CD14-positive monocyte (primary cell): ENCODE measurements at regions not wholly inside any gene's neighbourhood (a gene's known extent, or its start where the extent isn't known, plus 50 kb on each side); places are given as distances from the start of the nearest gene placed in this dataset.

Experiments
- DNase-seq, 3 donors: peaks; one replicate each; pipeline ENCODE4 v3.0.0-alpha.2; 2011 to 2022
- H2AFZ ChIP-seq: 2 replicates; pipeline ENCODE4 v1.6.0; 2012; ENCODE audit warnings: mild to moderate bottlenecking, low read depth, low read length, inconsistent platforms; ENCODE audit not compliant: insufficient read depth, poor library complexity, severe bottlenecking
- H3K27ac ChIP-seq, 2 donors: 1 replicate in 1 of 2; 2 replicates in 1 of 2; pipeline ENCODE4 v1.5.1; 2012 to 2013; ENCODE audit warnings: low read length in 2 of 2, control low read depth in 1 of 2, inconsistent platforms in 1 of 2, low read depth in 1 of 2, mild to moderate bottlenecking in 1 of 2
- H3K27me3 ChIP-seq, 2 donors: one replicate each; pipeline versions ENCODE4 v1.6.0 to v1.6.1; 2011 to 2013; ENCODE audit warnings: low read length in 2 of 2; ENCODE audit not compliant: control insufficient read depth in 2 of 2, insufficient read depth in 2 of 2
- H3K36me3 ChIP-seq, 2 donors: replicated peaks in 1 of 2; 1 replicate in 1 of 2; 2 replicates in 1 of 2; pipeline versions ENCODE4 v1.5.1 to v1.6.1; 2012 to 2013; ENCODE audit warnings: low read length in 2 of 2, control low read depth in 1 of 2, inconsistent platforms in 1 of 2, mild to moderate bottlenecking in 1 of 2; ENCODE audit not compliant: insufficient read depth in 2 of 2, control insufficient read depth in 1 of 2
- H3K4me1 ChIP-seq, 2 donors: 1 replicate in 1 of 2; 2 replicates in 1 of 2; pipeline versions ENCODE4 v1.5.1 to v1.6.1; 2012 to 2013; ENCODE audit warnings: low read length in 2 of 2, control low read depth in 1 of 2, inconsistent platforms in 1 of 2, mild to moderate bottlenecking in 1 of 2, moderate library complexity in 1 of 2; ENCODE audit not compliant: insufficient read depth in 2 of 2, control insufficient read depth in 1 of 2
- H3K4me2 ChIP-seq: replicated peaks from 2 replicates; pipeline ENCODE3; 2012; ENCODE audit warnings: low read length, moderate library complexity, mild to moderate bottlenecking; ENCODE audit not compliant: poor library complexity, severe bottlenecking; ENCODE audit errors: extremely low read depth
- H3K4me3 ChIP-seq, 3 experiments: fragments of 200-600 bp in 1 of 3; sonication (generic) in 1 of 3; replicated peaks in 1 of 3; 1 replicate in 2 of 3; 2 replicates in 1 of 3; pipeline ENCODE4 v1.5.1; 2011 to 2013; ENCODE audit warnings: low read length in 3 of 3, mild to moderate bottlenecking in 3 of 3, control low read depth in 2 of 3, low read depth in 2 of 3, inconsistent platforms in 1 of 3, moderate library complexity in 1 of 3
- H3K79me2 ChIP-seq: 2 replicates; pipeline ENCODE4 v1.6.0; 2012; ENCODE audit warnings: mild to moderate bottlenecking, control low read depth, inconsistent platforms, low read length, moderate library complexity; ENCODE audit not compliant: insufficient read depth
- H3K9ac ChIP-seq: 2 replicates; pipeline ENCODE4 v1.6.0; 2017; ENCODE audit warnings: low read length, mild to moderate bottlenecking; ENCODE audit not compliant: insufficient read depth, poor library complexity, severe bottlenecking
- H3K9me3 ChIP-seq, 2 donors: replicated peaks in 1 of 2; 1 replicate in 1 of 2; 2 replicates in 1 of 2; pipeline versions ENCODE4 v1.5.1 to v1.6.1; 2012 to 2013; ENCODE audit warnings: low read length in 2 of 2, control low read depth in 1 of 2; ENCODE audit not compliant: control insufficient read depth in 1 of 2, insufficient read depth in 1 of 2
- H4K20me1 ChIP-seq: 2 replicates; pipeline ENCODE4 v1.6.0; 2012; ENCODE audit warnings: mild to moderate bottlenecking, low read length, control low read depth, moderate library complexity; ENCODE audit not compliant: insufficient read depth
- H3K27ac Mint-ChIP-seq, 7 donors: one replicate each; pipeline ENCODE4 v1.8.0; 2020; ENCODE audit warnings: mild to moderate bottlenecking in 7 of 7, mixed read lengths in 7 of 7, moderate library complexity in 6 of 7, inconsistent platforms in 2 of 7
- H3K27me3 Mint-ChIP-seq, 3 donors: one replicate each; pipeline ENCODE4 v1.8.0; 2021 to 2022; ENCODE audit warnings: low read depth in 3 of 3, mild to moderate bottlenecking in 3 of 3, mixed read lengths in 3 of 3, moderate library complexity in 3 of 3, inconsistent platforms in 1 of 3
- H3K36me3 Mint-ChIP-seq, 2 donors: one replicate each; pipeline ENCODE4 v1.8.0; 2020; ENCODE audit warnings: mixed read lengths in 2 of 2, inconsistent platforms in 1 of 2, mild to moderate bottlenecking in 1 of 2
- H3K4me1 Mint-ChIP-seq: one replicate; pipeline ENCODE4 v1.8.0; 2020; ENCODE audit warnings: mild to moderate bottlenecking, mixed read lengths
- H3K4me3 Mint-ChIP-seq, 2 donors: one replicate each; pipeline ENCODE4 v1.8.0; 2020; ENCODE audit warnings: mild to moderate bottlenecking in 2 of 2, mixed read lengths in 2 of 2, moderate library complexity in 1 of 2
- H3K9me3 Mint-ChIP-seq, 7 donors: one replicate each; pipeline ENCODE4 v1.8.0; 2020 to 2022; ENCODE audit warnings: mixed read lengths in 7 of 7, mild to moderate bottlenecking in 6 of 7, moderate library complexity in 6 of 7, inconsistent platforms in 2 of 7
- CTCF ChIP-seq: fragments of 200-600 bp; IDR thresholded peaks from one replicate; pipeline ENCODE4 v1.8.0; 2022; ENCODE audit warnings: antibody characterized with exemption, mild to moderate bottlenecking
- WGBS: methylation state at CpG from one replicate; pipeline ENCODE4 v1.1.5; 2013; ENCODE audit warnings: missing lambda C conversion rate; ENCODE audit not compliant: insufficient coverage; 5-methylcytosine and 5-hydroxymethylcytosine counted together
- intact Hi-C, 2 donors: fragments of 100-400 bp; cut with micrococcal nuclease; formaldehyde crosslinking; loops; one replicate each; pipeline versions ENCODE4 v1.15.0 to v1.15.1; 2023

- Histone ChIP-seq H3K4me2 (no peak overlapping the region), H3K4me1 (no peaks in the 10 kb centered on the region), H2AFZ (no peak overlapping the region), H4K20me1 (no peaks in the 10 kb centered on the region), H3K27me3 (no peaks in the 10 kb centered on the region), H3K36me3 (no peaks in the 10 kb centered on the region), H3K9me3 (no peaks in the 10 kb centered on the region), H3K27ac (no peak overlapping the region), H3K79me2 (no peaks in the 10 kb centered on the region), H3K4me3 (no peak overlapping the region), H3K9ac (no peak overlapping the region)
- WGBS, result no CpG with 5 or more reads among the region's 4 CpGs
- no peak overlapping the region for H3K4me3 Mint-ChIP-seq
- H3K36me3 Mint-ChIP-seq, result no peaks in the 10 kb centered on the region
- intact Hi-C loops, result no loop called here
- no peaks in the 10 kb centered on the region for H3K4me1 Mint-ChIP-seq
- TF ChIP-seq CTCF, result no peak
- H3K27ac Mint-ChIP-seq, result no peak overlapping the region
- DNase-seq, result no peak
- no peaks in the 10 kb centered on the region for H3K27me3 Mint-ChIP-seq
- peaks cover 0 to 2% (median 0%) of the 10 kb centered on the region in 7 donors for H3K9me3 Mint-ChIP-seq
These were observed 638.7 kb upstream of the SETBP1 start for GRCh38 chr18:44041961-44042360.

DNA sequence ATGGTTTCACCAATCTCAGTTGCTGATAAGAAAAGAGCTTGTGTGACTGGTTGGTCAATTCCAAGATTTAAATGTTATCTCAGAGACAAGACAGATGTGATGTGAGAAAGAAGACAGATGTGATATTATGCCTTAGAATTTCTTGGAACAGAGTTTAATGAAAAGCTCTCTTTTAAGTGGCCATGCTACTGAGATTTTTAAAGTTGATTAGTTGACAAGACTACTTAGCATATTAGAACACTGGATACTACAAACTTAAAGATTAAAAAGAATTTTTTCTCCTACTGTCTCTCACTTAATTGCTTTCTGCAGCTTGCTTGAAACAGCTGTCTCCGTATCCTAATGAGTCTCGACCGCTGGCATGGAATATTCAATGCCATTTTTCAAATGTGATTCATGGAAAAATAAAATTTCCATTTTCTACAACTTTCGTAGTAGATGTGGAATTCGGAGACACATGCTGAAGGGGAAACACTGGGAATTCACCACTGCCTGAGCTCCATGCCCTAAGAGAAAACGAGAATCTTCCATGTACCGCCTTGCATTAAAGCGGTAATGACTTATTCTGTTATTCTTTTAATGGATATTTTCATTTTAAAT, 634.2 kb upstream of the SETBP1 start:
- no peak overlapping the region for H3K4me2 ChIP-seq
- Mint-ChIP-seq H3K9me3 (peaks cover 0 to 2% (median 0%) of the 10 kb centered on the region in 7 donors), H3K4me3 (no peak overlapping the region), H3K27ac (no peak overlapping the region), H3K27me3 (no peaks in the 10 kb centered on the region), H3K36me3 (no peaks in the 10 kb centered on the region), H3K4me1 (no peaks in the 10 kb centered on the region)
- no peaks in the 10 kb centered on the region for H3K27me3 ChIP-seq
- H3K79me2 ChIP-seq, result no peaks in the 10 kb centered on the region
- H3K27ac ChIP-seq, result no peak overlapping the region
- no peaks in the 10 kb centered on the region for H3K36me3 ChIP-seq
- no peak for TF ChIP-seq CTCF
- no peak overlapping the region for H2AFZ ChIP-seq
- no peak overlapping the region for H3K4me3 ChIP-seq
- H3K9ac ChIP-seq, result no peak overlapping the region
- H3K4me1 ChIP-seq, result no peaks in the 10 kb centered on the region
- intact Hi-C loops, result no loop called here
- no peaks in the 10 kb centered on the region for H4K20me1 ChIP-seq
- no CpG with 5 or more reads among the region's 8 CpGs for WGBS
- no peaks in the 10 kb centered on the region for H3K9me3 ChIP-seq
- no peak for DNase-seq
